DOHH2 (cell line): ENCODE measurements at regions not wholly inside any gene's neighbourhood (a gene's known extent, or its start where the extent isn't known, plus 50 kb on each side); places are given as distances from the start of the nearest gene placed in this dataset.

ENCODE experiments used
- CTCF ChIP-seq: fragments of 200-600 bp; sonication (generic); IDR thresholded peaks from one replicate; pipeline ENCODE4 v1.5.1; 2014; ENCODE audit warnings: antibody characterized with exemption, mild to moderate bottlenecking, low read depth, low read length; ENCODE audit not compliant: poor library complexity, severe bottlenecking
- EZH2phosphoT487 ChIP-seq: fragments of 200-600 bp; sonication (generic); IDR thresholded peaks from 2 replicates; pipeline ENCODE4 v1.6.1; 2017; ENCODE audit warnings: borderline replicate concordance, mild to moderate bottlenecking, antibody characterized with exemption, low read length, moderate library complexity, mixed read lengths

GRCh38 chr2:5967506-5967905, 275.3 kb downstream of the SOX11 start:
- TF ChIP-seq CTCF (no peak), EZH2phosphoT487 (no peak)
